Adrenal gland (tissue), 9 donors: ENCODE measurements at regions not wholly inside any gene's neighbourhood (a gene's known extent, or its start where the extent isn't known, plus 50 kb on each side); places are given as distances from the start of the nearest gene placed in this dataset.

Experiments used
- DNase-seq, 7 donors: peaks; one replicate each; pipeline ENCODE4 v3.0.0-alpha.2; 2019 to 2020
- H3K27ac ChIP-seq, 5 donors: fragments of 200-600 bp; sonication (generic) in 4 of 5; 1 replicate in 3 of 5; 2 replicates in 2 of 5; pipeline versions ENCODE4 v1.5.1 to v1.8.0; 2016 to 2020; ENCODE audit warnings: mild to moderate bottlenecking in 1 of 5
- H3K27me3 ChIP-seq: fragments of 200-600 bp; 2 replicates; pipeline ENCODE4 v1.8.0; 2021
- H3K36me3 ChIP-seq, 2 donors: fragments of 200-600 bp; replicated peaks in 1 of 2; 1 replicate in 1 of 2; 2 replicates in 1 of 2; pipeline versions ENCODE4 v1.5.1 to v1.8.0; 2018 to 2022
- H3K4me1 ChIP-seq, 2 donors: fragments of 200-600 bp; replicated peaks in 1 of 2; 1 replicate in 1 of 2; 2 replicates in 1 of 2; pipeline versions ENCODE4 v1.5.1 to v1.8.0; 2018 to 2021
- H3K4me3 ChIP-seq, 4 donors: fragments of 200-600 bp; sonication (generic) in 3 of 4; one replicate each; pipeline ENCODE4 v1.5.1; 2016 to 2018
- H3K9me3 ChIP-seq, 3 donors: fragments of 200-600 bp; sonication (generic) in 1 of 3; replicated peaks in 1 of 3; 1 replicate in 2 of 3; 2 replicates in 1 of 3; pipeline versions ENCODE4 v1.5.1 to v1.8.0; 2016 to 2021
- CTCF ChIP-seq, 6 experiments: fragments of 450-650 bp in 4 of 6; fragments of 200-600 bp in 2 of 6; sonication (generic) in 1 of 6; IDR thresholded peaks; 1 replicate in 5 of 6; 2 replicates in 1 of 6; pipeline versions ENCODE4 v1.5.1 to v1.8.0; 2016 to 2021; ENCODE audit warnings: antibody characterized with exemption in 6 of 6, mild to moderate bottlenecking in 2 of 6, moderate library complexity in 1 of 6
- POLR2A ChIP-seq, 2 donors: fragments of 450-650 bp; IDR thresholded peaks; one replicate each; pipeline ENCODE4 v1.6.1; 2017; ENCODE audit warnings: antibody characterized with exemption in 2 of 2, mild to moderate bottlenecking in 2 of 2, moderate library complexity in 1 of 2
- WGBS, 4 donors: extraction: QIAGEN DNeasy Blood & Tissue Kit in 2 of 4; methylation state at CpG; one replicate each; pipeline versions ENCODE4 v1.1.5 to v1.1.7; 2013 to 2017; 5-methylcytosine and 5-hydroxymethylcytosine counted together
- intact Hi-C, 2 donors: fragments of 100-400 bp; cut with DNase I; formaldehyde crosslinking; loops; one replicate each; pipeline versions ENCODE4 v1.14.1 to v1.15.0; 2022 to 2023
- donor health status: healthy with polysubstance abuse.
- donor health status: Bipolar disorder and iron deficiency.
- donor health status: DM: yes; HTN: yes; CAD: no.
- donor health status: DM: no; HTN: no; CAD: no.
- donor health status: DM: no; HTN: no; CAD: no.

- intact Hi-C loops: no loop called here
- Histone ChIP-seq H3K27ac (no peak overlapping the region), H3K36me3 (no peaks in the 10 kb centered on the region)
Observed at GRCh38 chr6:87822011-87822410, 120.0 kb upstream of the AKIRIN2 start.

GRCh38 chr6:87820343-87820984 is 118.4 kb upstream of the AKIRIN2 start:
- H3K9me3 ChIP-seq: no peaks in the 10 kb centered on the region
- DNase-seq: no peak
- no peak for TF ChIP-seq CTCF (IDR thresholded peaks at IDR 0.05)
- TF ChIP-seq POLR2A (IDR thresholded peaks at IDR 0.05): no peak
- 90 to 95% (median 93%) methylated on average over 7 of the region's 7 CpGs for WGBS, 4 donors
- H3K4me1 ChIP-seq: no peaks in the 10 kb centered on the region
- H3K27ac ChIP-seq: no peak overlapping the region
- no peak overlapping the region for H3K4me3 ChIP-seq
- intact Hi-C loops: no loop called here
- H3K36me3 ChIP-seq: no peaks in the 10 kb centered on the region
- H3K27me3 ChIP-seq: no peaks in the 10 kb centered on the region

More at GRCh38 chr6:87822011-87822410, 120.0 kb upstream of the AKIRIN2 start:
- H3K27me3 ChIP-seq: no peaks in the 10 kb centered on the region
- no peak for DNase-seq
- no peak for TF ChIP-seq CTCF (IDR thresholded peaks at IDR 0.05)
- no peak for TF ChIP-seq POLR2A (IDR thresholded peaks at IDR 0.05)
- H3K9me3 ChIP-seq: no peaks in the 10 kb centered on the region
- H3K4me3 ChIP-seq: no peak overlapping the region
- H3K4me1 ChIP-seq: no peaks in the 10 kb centered on the region

- Histone ChIP-seq H3K9me3 (no peaks in the 10 kb centered on the region), H3K4me3 (no peak overlapping the region), H3K36me3 (no peaks in the 10 kb centered on the region), H3K27ac (no peak overlapping the region), H3K27me3 (no peaks in the 10 kb centered on the region), H3K4me1 (no peaks in the 10 kb centered on the region)
- intact Hi-C loops: no loop called here
- TF ChIP-seq CTCF (IDR thresholded peaks at IDR 0.05) (no peak), POLR2A (IDR thresholded peaks at IDR 0.05) (no peak)
- 45 to 52% (median 50%) methylated on average over 1 of the region's 1 CpG for WGBS, 4 donors
- DNase-seq: no peak
Observed at GRCh38 chr6:87817183-87817582, 115.2 kb upstream of the AKIRIN2 start.

GRCh38 chr6:87815449-87815848 is 113.4 kb upstream of the AKIRIN2 start:
- no peaks in the 10 kb centered on the region for H3K4me1 ChIP-seq
- no peak overlapping the region for H3K27ac ChIP-seq
- intact Hi-C loops: no loop called here
- 71 to 89% (median 73%) methylated on average over 1 of the region's 1 CpG for WGBS, 4 donors
- no peaks in the 10 kb centered on the region for H3K27me3 ChIP-seq
- H3K9me3 ChIP-seq: no peaks in the 10 kb centered on the region
- no peaks in the 10 kb centered on the region for H3K36me3 ChIP-seq
- H3K4me3 ChIP-seq: no peak overlapping the region
- DNase-seq: no peak
- no peak for TF ChIP-seq POLR2A (IDR thresholded peaks at IDR 0.05)
- no peak for TF ChIP-seq CTCF (IDR thresholded peaks at IDR 0.05)
